SK-N-SH treated with all-trans-retinoic acid at 6 μM for 48 hours (cell line): ENCODE measurements at regions not wholly inside any gene's neighbourhood (a gene's known extent, or its start where the extent isn't known, plus 50 kb on each side); places are given as distances from the start of the nearest gene placed in this dataset.

ENCODE experiments used
- ATAC-seq: fragments of 200-7000 bp; cut with Tn5 transposase; 3 replicates; pipeline ENCODE4 v1.9.1; 2020; ENCODE audit warnings: mild to moderate bottlenecking, moderate library complexity
- BACH2 ChIP-seq: fragments of 250-450 bp; sonication (Bioruptor Pico); IDR thresholded peaks from 2 replicates; pipeline ENCODE4 v1.9.0; 2021; ENCODE audit warnings: mild to moderate bottlenecking, borderline replicate concordance
- CSDC2 ChIP-seq: fragments of 250-450 bp; sonication (Bioruptor Pico); IDR thresholded peaks from 2 replicates; pipeline ENCODE4 v1.5.0; 2020; ENCODE audit warnings: mild to moderate bottlenecking, moderate library complexity
- ESRRG ChIP-seq: fragments of 250-450 bp; sonication (Bioruptor Pico); IDR thresholded peaks from 2 replicates; pipeline ENCODE4 v1.6.1; 2021; ENCODE audit warnings: mild to moderate bottlenecking
- GLIS3 ChIP-seq: fragments of 250-450 bp; sonication (Bioruptor Pico); IDR thresholded peaks from 2 replicates; pipeline ENCODE4 v1.5.0; 2020; ENCODE audit warnings: mild to moderate bottlenecking, moderate library complexity
- ISL1 ChIP-seq: fragments of 250-450 bp; sonication (Bioruptor Pico); IDR thresholded peaks from 2 replicates; pipeline ENCODE4 v2.1.2; 2022; ENCODE audit warnings: mild to moderate bottlenecking, moderate library complexity
- OSR1 ChIP-seq: fragments of 250-450 bp; sonication (Bioruptor Pico); IDR thresholded peaks from 2 replicates; pipeline ENCODE4 v1.8.0; 2022; ENCODE audit warnings: moderate library complexity, mild to moderate bottlenecking, inconsistent platforms
- PPARA ChIP-seq: fragments of 250-450 bp; sonication (Bioruptor Pico); IDR thresholded peaks from 2 replicates; pipeline ENCODE4 v1.5.0; 2020; ENCODE audit warnings: mild to moderate bottlenecking, borderline replicate concordance
- RARB ChIP-seq: fragments of 250-450 bp; sonication (Bioruptor Pico); IDR thresholded peaks from 2 replicates; pipeline ENCODE4 v1.8.0; 2021; ENCODE audit warnings: mild to moderate bottlenecking, moderate library complexity
- SNAI2 ChIP-seq: fragments of 250-450 bp; sonication (Bioruptor Pico); IDR thresholded peaks from 2 replicates; pipeline ENCODE4 v1.5.0; 2020; ENCODE audit warnings: mild to moderate bottlenecking, moderate library complexity
- TCF4 ChIP-seq: fragments of 250-450 bp; sonication (Bioruptor Pico); IDR thresholded peaks from 2 replicates; pipeline ENCODE4 v1.8.0; 2021; ENCODE audit warnings: mild to moderate bottlenecking, moderate library complexity, borderline replicate concordance
- TOX ChIP-seq: fragments of 250-450 bp; sonication (Bioruptor Pico); IDR thresholded peaks from 2 replicates; pipeline ENCODE4 v1.8.0; 2021; ENCODE audit warnings: mild to moderate bottlenecking, moderate library complexity, borderline replicate concordance
- ZC3H10 ChIP-seq: fragments of 250-450 bp; sonication (Bioruptor Pico); IDR thresholded peaks from 2 replicates; pipeline ENCODE4 v1.5.1; 2021; ENCODE audit warnings: mild to moderate bottlenecking, moderate library complexity
- ZFP3 ChIP-seq: fragments of 250-450 bp; sonication (Bioruptor Pico); IDR thresholded peaks from 2 replicates; pipeline ENCODE4 v1.5.0; 2020; ENCODE audit warnings: mild to moderate bottlenecking, moderate library complexity
- ZFP30 ChIP-seq: fragments of 450-650 bp; formaldehyde crosslinking; IDR thresholded peaks from 2 replicates; pipeline ENCODE4 v1.5.0; 2022; ENCODE audit warnings: mild to moderate bottlenecking, moderate library complexity
- ZNF565 ChIP-seq: fragments of 450-650 bp; formaldehyde crosslinking; conservative IDR thresholded peaks from 2 replicates; pipeline ENCODE4 v1.5.0; 2020; ENCODE audit warnings: low read depth, mild to moderate bottlenecking, moderate library complexity
- ZNF70 ChIP-seq: fragments of 450-650 bp; formaldehyde crosslinking; IDR thresholded peaks from 2 replicates; pipeline ENCODE4 v1.5.0; 2020; ENCODE audit warnings: mild to moderate bottlenecking, moderate library complexity
- ZNF8 ChIP-seq: fragments of 450-650 bp; formaldehyde crosslinking; IDR thresholded peaks from 2 replicates; pipeline ENCODE4 v1.5.0; 2020; ENCODE audit warnings: mild to moderate bottlenecking, moderate library complexity
- TF ChIP-seq, protein P1 (sequence below): fragments of 250-450 bp; sonication (Bioruptor Pico); IDR thresholded peaks from 2 replicates; pipeline ENCODE4 v1.5.0; 2020; ENCODE audit warnings: mild to moderate bottlenecking, moderate library complexity
- TF ChIP-seq, protein P2 (sequence below): fragments of 250-450 bp; sonication (Bioruptor Pico); IDR thresholded peaks from 2 replicates; pipeline ENCODE4 v1.8.0; 2020; ENCODE audit warnings: mild to moderate bottlenecking, moderate library complexity, borderline replicate concordance
- TF ChIP-seq, protein P3 (sequence below): fragments of 250-450 bp; sonication (Bioruptor Pico); IDR thresholded peaks from 2 replicates; pipeline ENCODE4 v1.5.1; 2020; ENCODE audit warnings: low read depth, mild to moderate bottlenecking, moderate library complexity
- TF ChIP-seq, protein P4 (sequence below): fragments of 250-450 bp; sonication (Bioruptor Pico); IDR thresholded peaks from 2 replicates; pipeline ENCODE4 v1.5.1; 2021; ENCODE audit warnings: mild to moderate bottlenecking, moderate library complexity
- TF ChIP-seq, protein P5 (sequence below): fragments of 250-450 bp; sonication (Bioruptor Pico); IDR thresholded peaks from 2 replicates; pipeline ENCODE4 v1.8.0; 2021; ENCODE audit warnings: low read depth, mild to moderate bottlenecking, moderate library complexity, borderline replicate concordance

DNA sequence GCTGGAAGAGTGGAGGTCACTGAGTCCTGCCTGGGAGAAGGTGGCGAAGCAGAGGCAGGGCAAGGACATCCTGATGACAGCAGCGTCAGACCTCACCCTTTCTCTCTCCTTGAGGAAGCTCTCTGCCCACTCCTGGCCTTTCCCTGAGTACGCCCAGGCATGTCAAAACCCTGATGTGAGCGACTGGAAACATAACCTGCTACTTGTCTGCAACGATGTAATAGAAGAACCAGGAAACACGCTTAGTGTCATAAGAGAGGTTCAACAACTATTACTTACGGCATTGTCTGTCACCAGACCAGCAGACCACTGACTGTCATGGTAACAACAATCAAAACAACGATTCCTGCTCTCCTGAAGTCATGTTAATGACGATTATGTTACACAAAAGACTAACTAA lies 152.4 kb downstream of the ACTL7B start (continued):
- TF ChIP-seq ZNF70 (no peak), CSDC2 (no peak), SNAI2 (no peak), OSR1 (CRISPR knock-in tag) (no peak), ZNF8 (no peak)

DNA sequence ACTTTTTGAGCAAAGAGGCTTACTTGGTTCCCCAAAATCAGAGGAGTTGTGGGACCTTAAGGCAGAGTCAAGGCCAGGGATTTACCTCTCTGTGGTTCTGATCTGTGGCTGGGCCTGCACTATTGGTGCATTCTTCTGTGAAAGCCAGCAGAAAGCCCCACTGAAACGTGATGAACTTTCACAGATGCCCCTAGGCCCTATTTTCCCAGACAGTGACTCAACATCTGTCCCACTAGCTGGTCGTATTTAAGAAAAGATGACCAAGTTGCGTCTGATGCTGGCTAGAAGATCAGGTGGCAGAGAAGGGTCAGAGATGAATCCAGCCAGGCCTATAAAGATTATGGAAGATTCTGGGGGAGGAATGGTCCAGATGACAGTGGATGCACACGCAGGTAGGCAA lies 153.1 kb downstream of the ACTL7B start:
- TF ChIP-seq ZNF8 (no peak), TCF4 (CRISPR knock-in tag) (no peak), ISL1 (CRISPR knock-in tag) (no peak), GLIS3 (no peak), OSR1 (CRISPR knock-in tag) (no peak), BACH2 (no peak), TOX (CRISPR knock-in tag) (no peak), ESRRG (CRISPR knock-in tag) (no peak), CSDC2 (no peak), ZNF70 (no peak), ZFP3 (CRISPR knock-in tag) (no peak), ZFP30 (no peak)
- TF ChIP-seq, protein P1, sequence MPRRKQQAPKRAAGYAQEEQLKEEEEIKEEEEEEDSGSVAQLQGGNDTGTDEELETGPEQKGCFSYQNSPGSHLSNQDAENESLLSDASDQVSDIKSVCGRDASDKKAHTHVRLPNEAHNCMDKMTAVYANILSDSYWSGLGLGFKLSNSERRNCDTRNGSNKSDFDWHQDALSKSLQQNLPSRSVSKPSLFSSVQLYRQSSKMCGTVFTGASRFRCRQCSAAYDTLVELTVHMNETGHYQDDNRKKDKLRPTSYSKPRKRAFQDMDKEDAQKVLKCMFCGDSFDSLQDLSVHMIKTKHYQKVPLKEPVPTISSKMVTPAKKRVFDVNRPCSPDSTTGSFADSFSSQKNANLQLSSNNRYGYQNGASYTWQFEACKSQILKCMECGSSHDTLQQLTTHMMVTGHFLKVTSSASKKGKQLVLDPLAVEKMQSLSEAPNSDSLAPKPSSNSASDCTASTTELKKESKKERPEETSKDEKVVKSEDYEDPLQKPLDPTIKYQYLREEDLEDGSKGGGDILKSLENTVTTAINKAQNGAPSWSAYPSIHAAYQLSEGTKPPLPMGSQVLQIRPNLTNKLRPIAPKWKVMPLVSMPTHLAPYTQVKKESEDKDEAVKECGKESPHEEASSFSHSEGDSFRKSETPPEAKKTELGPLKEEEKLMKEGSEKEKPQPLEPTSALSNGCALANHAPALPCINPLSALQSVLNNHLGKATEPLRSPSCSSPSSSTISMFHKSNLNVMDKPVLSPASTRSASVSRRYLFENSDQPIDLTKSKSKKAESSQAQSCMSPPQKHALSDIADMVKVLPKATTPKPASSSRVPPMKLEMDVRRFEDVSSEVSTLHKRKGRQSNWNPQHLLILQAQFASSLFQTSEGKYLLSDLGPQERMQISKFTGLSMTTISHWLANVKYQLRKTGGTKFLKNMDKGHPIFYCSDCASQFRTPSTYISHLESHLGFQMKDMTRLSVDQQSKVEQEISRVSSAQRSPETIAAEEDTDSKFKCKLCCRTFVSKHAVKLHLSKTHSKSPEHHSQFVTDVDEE (CRISPR knock-in tag), result no peak
- TF ChIP-seq, protein P2, sequence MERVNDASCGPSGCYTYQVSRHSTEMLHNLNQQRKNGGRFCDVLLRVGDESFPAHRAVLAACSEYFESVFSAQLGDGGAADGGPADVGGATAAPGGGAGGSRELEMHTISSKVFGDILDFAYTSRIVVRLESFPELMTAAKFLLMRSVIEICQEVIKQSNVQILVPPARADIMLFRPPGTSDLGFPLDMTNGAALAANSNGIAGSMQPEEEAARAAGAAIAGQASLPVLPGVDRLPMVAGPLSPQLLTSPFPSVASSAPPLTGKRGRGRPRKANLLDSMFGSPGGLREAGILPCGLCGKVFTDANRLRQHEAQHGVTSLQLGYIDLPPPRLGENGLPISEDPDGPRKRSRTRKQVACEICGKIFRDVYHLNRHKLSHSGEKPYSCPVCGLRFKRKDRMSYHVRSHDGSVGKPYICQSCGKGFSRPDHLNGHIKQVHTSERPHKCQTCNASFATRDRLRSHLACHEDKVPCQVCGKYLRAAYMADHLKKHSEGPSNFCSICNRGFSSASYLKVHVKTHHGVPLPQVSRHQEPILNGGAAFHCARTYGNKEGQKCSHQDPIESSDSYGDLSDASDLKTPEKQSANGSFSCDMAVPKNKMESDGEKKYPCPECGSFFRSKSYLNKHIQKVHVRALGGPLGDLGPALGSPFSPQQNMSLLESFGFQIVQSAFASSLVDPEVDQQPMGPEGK (CRISPR knock-in tag), result no peak
- TF ChIP-seq, protein P3, sequence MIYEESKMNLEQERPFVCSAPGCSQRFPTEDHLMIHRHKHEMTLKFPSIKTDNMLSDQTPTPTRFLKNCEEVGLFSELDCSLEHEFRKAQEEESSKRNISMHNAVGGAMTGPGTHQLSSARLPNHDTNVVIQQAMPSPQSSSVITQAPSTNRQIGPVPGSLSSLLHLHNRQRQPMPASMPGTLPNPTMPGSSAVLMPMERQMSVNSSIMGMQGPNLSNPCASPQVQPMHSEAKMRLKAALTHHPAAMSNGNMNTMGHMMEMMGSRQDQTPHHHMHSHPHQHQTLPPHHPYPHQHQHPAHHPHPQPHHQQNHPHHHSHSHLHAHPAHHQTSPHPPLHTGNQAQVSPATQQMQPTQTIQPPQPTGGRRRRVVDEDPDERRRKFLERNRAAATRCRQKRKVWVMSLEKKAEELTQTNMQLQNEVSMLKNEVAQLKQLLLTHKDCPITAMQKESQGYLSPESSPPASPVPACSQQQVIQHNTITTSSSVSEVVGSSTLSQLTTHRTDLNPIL, result no peak
- no peak for ATAC-seq

DNA sequence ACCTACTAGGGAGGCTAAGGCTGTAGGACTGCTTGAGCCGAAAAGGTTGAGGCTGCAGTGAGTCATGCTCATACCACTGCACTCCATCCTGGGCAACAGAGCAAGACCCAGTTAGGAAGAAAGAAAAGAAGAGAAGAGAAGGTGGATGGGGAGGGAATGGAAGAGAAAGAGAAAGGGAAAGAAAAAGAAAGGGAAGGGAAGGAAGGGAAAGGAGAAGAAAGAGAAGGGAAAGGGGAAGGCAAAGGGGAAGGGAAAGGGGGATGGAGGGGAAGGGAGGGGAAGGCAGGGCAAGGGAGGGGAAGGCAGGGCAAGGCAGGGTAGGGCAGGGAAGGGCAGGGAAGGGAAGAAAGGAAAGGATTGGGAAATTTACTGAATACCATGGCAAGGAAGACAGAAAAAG lies 157.0 kb downstream of the ACTL7B start:
- ATAC-seq, result no peak
- TF ChIP-seq, protein P4, sequence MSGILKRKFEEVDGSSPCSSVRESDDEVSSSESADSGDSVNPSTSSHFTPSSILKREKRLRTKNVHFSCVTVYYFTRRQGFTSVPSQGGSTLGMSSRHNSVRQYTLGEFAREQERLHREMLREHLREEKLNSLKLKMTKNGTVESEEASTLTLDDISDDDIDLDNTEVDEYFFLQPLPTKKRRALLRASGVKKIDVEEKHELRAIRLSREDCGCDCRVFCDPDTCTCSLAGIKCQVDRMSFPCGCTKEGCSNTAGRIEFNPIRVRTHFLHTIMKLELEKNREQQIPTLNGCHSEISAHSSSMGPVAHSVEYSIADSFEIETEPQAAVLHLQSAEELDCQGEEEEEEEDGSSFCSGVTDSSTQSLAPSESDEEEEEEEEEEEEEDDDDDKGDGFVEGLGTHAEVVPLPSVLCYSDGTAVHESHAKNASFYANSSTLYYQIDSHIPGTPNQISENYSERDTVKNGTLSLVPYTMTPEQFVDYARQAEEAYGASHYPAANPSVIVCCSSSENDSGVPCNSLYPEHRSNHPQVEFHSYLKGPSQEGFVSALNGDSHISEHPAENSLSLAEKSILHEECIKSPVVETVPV (CRISPR knock-in tag), result no peak
- TF ChIP-seq GLIS3, result no peak
- TF ChIP-seq ZFP3 (CRISPR knock-in tag), result no peak
- TF ChIP-seq TOX (CRISPR knock-in tag), result no peak
- TF ChIP-seq, all 23 proteins: peak for 0

DNA sequence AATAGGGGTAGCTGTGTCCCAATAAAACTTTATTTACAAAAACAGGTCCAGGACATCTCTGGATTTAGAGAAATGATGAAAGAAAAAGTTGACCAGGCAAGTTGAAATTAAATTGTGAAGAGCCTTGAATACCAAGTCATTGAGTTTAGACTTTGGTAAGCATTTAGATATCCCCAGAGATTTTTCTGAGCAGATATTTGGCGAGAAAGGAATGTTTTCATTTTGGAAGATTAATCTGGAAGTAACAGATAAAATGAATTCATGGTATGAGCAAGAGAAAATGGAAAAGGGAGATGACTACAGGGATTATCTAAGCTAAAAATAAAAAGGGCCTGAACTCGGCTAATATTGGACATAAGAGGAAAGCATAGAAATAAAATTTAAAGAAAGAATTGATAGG lies 157.6 kb downstream of the ACTL7B start:
- no peak for ATAC-seq
- TF ChIP-seq ZNF70 (no peak), TOX (CRISPR knock-in tag) (no peak), ZC3H10 (CRISPR knock-in tag) (no peak), ISL1 (CRISPR knock-in tag) (no peak), PPARA (CRISPR knock-in tag) (no peak), RARB (CRISPR knock-in tag) (no peak), TCF4 (CRISPR knock-in tag) (no peak), ZNF8 (no peak), OSR1 (CRISPR knock-in tag) (no peak), GLIS3 (no peak), ZNF565 (CRISPR knock-in tag) (no peak), BACH2 (no peak), CSDC2 (no peak), ESRRG (CRISPR knock-in tag) (no peak)
- TF ChIP-seq, protein P4 (CRISPR knock-in tag), result no peak
- TF ChIP-seq, protein P5, sequence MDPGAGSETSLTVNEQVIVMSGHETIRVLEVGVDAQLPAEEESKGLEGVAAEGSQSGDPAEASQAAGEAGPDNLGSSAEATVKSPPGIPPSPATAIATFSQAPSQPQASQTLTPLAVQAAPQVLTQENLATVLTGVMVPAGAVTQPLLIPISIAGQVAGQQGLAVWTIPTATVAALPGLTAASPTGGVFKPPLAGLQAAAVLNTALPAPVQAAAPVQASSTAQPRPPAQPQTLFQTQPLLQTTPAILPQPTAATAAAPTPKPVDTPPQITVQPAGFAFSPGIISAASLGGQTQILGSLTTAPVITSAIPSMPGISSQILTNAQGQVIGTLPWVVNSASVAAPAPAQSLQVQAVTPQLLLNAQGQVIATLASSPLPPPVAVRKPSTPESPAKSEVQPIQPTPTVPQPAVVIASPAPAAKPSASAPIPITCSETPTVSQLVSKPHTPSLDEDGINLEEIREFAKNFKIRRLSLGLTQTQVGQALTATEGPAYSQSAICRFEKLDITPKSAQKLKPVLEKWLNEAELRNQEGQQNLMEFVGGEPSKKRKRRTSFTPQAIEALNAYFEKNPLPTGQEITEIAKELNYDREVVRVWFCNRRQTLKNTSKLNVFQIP (CRISPR knock-in tag), result no peak
- TF ChIP-seq, protein P2 (CRISPR knock-in tag), result no peak
- TF ChIP-seq, protein P3, result no peak
